Mesothelial cell of epicardium (in vitro differentiated cells): ENCODE measurements at regions not wholly inside any gene's neighbourhood (a gene's known extent, or its start where the extent isn't known, plus 50 kb on each side); places are given as distances from the start of the nearest gene placed in this dataset.

ENCODE experiments used
- DNase-seq, 2 experiments: peaks; one replicate each; pipeline ENCODE4 v3.0.0; 2021; ENCODE audit warnings: low spot score in 2 of 2; ENCODE audit not compliant: unreplicated experiment in 2 of 2
- H3K27ac Mint-ChIP-seq: 2 replicates; pipeline ENCODE4 v1.8.0; 2021; ENCODE audit warnings: mixed read lengths
- H3K27me3 Mint-ChIP-seq: 2 replicates; pipeline ENCODE4 v1.8.0; 2021; ENCODE audit warnings: low read depth, mixed read lengths
- H3K36me3 Mint-ChIP-seq: 2 replicates; pipeline ENCODE4 v1.8.0; 2021; ENCODE audit warnings: mixed read lengths
- H3K4me1 Mint-ChIP-seq: 2 replicates; pipeline ENCODE4 v1.8.0; 2021; ENCODE audit warnings: mixed read lengths
- H3K4me3 Mint-ChIP-seq: 2 replicates; pipeline ENCODE4 v1.8.0; 2021; ENCODE audit warnings: mild to moderate bottlenecking, moderate library complexity, mixed read lengths
- H3K9me3 Mint-ChIP-seq: 2 replicates; pipeline ENCODE4 v1.8.0; 2021; ENCODE audit warnings: mixed read lengths
- TF ChIP-seq, protein P1 (sequence below): fragments of 200-600 bp; sonication (generic); IDR thresholded peaks from one replicate; pipeline ENCODE4 v1.5.0; 2021; ENCODE audit warnings: antibody characterized with exemption; ENCODE audit not compliant: unreplicated experiment

DNA sequence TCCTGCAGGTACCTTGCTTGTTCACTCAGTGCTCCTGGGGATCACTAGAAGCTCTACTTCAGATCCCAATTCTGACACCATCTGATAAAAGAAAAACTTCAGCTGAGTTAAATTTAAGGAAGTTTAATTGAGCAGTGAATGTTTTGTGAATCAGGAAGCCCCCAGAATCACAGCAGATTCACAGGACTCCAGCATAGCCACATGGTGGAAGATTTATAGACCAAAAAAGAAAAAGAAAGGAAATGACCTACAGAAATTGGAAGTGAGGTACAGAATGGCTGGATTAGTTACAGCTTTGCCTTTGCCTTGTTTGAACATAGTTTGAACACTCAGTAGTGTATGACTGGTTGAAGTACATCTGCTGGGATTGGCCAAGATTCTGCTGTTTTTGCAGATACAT lies 182.7 kb upstream of the SCN7A start:
- TF ChIP-seq, protein P1, sequence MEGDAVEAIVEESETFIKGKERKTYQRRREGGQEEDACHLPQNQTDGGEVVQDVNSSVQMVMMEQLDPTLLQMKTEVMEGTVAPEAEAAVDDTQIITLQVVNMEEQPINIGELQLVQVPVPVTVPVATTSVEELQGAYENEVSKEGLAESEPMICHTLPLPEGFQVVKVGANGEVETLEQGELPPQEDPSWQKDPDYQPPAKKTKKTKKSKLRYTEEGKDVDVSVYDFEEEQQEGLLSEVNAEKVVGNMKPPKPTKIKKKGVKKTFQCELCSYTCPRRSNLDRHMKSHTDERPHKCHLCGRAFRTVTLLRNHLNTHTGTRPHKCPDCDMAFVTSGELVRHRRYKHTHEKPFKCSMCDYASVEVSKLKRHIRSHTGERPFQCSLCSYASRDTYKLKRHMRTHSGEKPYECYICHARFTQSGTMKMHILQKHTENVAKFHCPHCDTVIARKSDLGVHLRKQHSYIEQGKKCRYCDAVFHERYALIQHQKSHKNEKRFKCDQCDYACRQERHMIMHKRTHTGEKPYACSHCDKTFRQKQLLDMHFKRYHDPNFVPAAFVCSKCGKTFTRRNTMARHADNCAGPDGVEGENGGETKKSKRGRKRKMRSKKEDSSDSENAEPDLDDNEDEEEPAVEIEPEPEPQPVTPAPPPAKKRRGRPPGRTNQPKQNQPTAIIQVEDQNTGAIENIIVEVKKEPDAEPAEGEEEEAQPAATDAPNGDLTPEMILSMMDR: no peak
- H3K36me3 Mint-ChIP-seq: no peaks in the 10 kb centered on the region
- no peaks in the 10 kb centered on the region for H3K27me3 Mint-ChIP-seq
- no peak overlapping the region for H3K4me3 Mint-ChIP-seq
- DNase-seq: no peak
- no peaks in the 10 kb centered on the region for H3K4me1 Mint-ChIP-seq
- H3K9me3 Mint-ChIP-seq: no peaks in the 10 kb centered on the region
- no peak overlapping the region for H3K27ac Mint-ChIP-seq

DNA sequence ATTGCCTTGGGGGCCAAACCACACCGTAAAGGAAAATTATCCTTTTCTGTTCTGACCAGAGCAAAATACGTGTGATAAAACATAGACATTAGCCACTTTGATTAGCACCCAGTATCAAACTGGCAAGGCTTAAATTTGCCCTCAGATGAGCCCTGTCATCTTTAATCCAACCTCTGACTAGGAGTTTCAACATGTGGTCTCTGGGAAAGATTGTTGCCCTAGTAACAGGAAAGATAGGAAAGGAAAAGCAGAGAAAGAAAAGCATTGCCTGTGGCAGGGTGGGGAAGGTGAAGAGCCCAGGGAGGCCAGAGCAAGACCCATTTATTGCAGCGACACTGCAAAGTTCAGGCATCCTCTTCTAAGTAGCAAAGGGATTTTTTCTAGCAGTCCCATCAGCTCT lies 181.5 kb upstream of the SCN7A start:
- H3K4me1 Mint-ChIP-seq: no peaks in the 10 kb centered on the region
- no peaks in the 10 kb centered on the region for H3K36me3 Mint-ChIP-seq
- H3K4me3 Mint-ChIP-seq: no peak overlapping the region
- TF ChIP-seq, protein P1: no peak
- H3K27ac Mint-ChIP-seq: no peak overlapping the region
- no peak for DNase-seq
- H3K27me3 Mint-ChIP-seq: no peaks in the 10 kb centered on the region
- no peaks in the 10 kb centered on the region for H3K9me3 Mint-ChIP-seq

- DNase-seq: no peak
- H3K36me3 Mint-ChIP-seq: no peaks in the 10 kb centered on the region
These were observed 179.9 kb upstream of the SCN7A start for GRCh38 chr2:166673986-166674385.

DNA sequence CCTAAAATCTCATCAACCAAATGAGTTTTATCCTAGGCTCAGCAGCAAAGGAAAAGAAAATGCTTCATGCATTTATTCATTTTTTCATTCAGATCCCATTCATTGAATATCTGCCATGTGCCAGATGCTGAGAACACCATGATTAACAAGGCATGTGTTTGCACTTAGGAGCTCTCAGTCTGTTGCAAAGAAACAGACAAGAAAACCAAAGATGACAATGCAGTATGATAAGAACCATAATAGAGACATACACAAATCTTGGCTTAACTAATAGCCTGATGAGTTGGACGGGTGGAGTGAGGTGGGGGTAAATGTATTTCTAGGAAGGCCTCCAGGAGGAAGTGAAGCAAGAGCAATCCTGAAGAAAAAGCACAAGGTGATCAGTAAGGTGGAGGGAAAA lies 177.8 kb upstream of the SCN7A start:
- DNase-seq: no peak
- TF ChIP-seq, protein P1: no peak

More at GRCh38 chr2:166673986-166674385, 179.9 kb upstream of the SCN7A start:
- Mint-ChIP-seq H3K4me1 (no peaks in the 10 kb centered on the region), H3K27ac (no peak overlapping the region), H3K9me3 (no peaks in the 10 kb centered on the region), H3K4me3 (no peak overlapping the region), H3K27me3 (no peaks in the 10 kb centered on the region)
- TF ChIP-seq, protein P1: no peak

DNA sequence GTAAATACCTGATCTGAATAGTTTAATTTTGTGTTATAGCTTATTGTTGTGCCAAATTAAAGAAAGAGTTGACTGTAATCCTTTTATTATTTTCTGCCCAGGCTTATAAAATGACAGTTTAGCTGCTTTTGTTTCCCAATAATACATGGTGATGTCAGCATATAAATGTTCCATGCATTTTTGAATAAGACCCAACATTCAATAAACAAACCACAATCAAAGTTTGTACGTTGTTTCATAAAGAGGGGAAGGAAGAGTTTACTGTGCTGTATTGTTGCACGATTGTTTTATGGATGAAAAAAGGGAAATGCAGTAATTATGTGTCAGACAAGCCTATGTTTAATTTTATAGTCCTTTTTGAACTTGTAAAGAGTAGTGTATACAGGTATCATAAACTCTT lies 177.2 kb upstream of the SCN7A start:
- TF ChIP-seq, protein P1: no peak
- H3K27me3 Mint-ChIP-seq: no peaks in the 10 kb centered on the region
- peaks cover under 1% of the 10 kb centered on the region for H3K4me1 Mint-ChIP-seq
- H3K4me3 Mint-ChIP-seq: no peak overlapping the region
- no peaks in the 10 kb centered on the region for H3K36me3 Mint-ChIP-seq
- DNase-seq: no peak
- H3K9me3 Mint-ChIP-seq: no peaks in the 10 kb centered on the region
- H3K27ac Mint-ChIP-seq: no peak overlapping the region

More for the DNA sequence above, 177.8 kb upstream of the SCN7A start:
- Mint-ChIP-seq H3K9me3 (no peaks in the 10 kb centered on the region), H3K4me1 (no peaks in the 10 kb centered on the region), H3K27me3 (no peaks in the 10 kb centered on the region), H3K27ac (no peak overlapping the region), H3K36me3 (no peaks in the 10 kb centered on the region), H3K4me3 (no peak overlapping the region)
